PC-3 (cell line): ENCODE measurements at regions not wholly inside any gene's neighbourhood (a gene's known extent, or its start where the extent isn't known, plus 50 kb on each side); places are given as distances from the start of the nearest gene placed in this dataset.

Experiments
- CTCF ChIP-seq: fragments of 300-600 bp; sonication (generic); conservative IDR thresholded peaks from 2 replicates; pipeline ENCODE4 v1.5.1; 2017; ENCODE audit warnings: antibody characterized with exemption, low read depth, mild to moderate bottlenecking, low read length
- EZH2 ChIP-seq: fragments of 300-600 bp; sonication (generic); IDR thresholded peaks from one replicate; pipeline ENCODE4 v1.6.1; 2017; ENCODE audit warnings: antibody characterized with exemption, mild to moderate bottlenecking, low read length; ENCODE audit not compliant: unreplicated experiment
- EZH2phosphoT487 ChIP-seq: fragments of 300-600 bp; sonication (generic); IDR thresholded peaks from 2 replicates; pipeline ENCODE4 v1.6.1; 2018; ENCODE audit warnings: mild to moderate bottlenecking, antibody characterized with exemption, low read length, borderline replicate concordance

- no peak for TF ChIP-seq CTCF
- TF ChIP-seq EZH2: no peak
- TF ChIP-seq EZH2phosphoT487: no peak
These were observed 206.4 kb upstream of the EGFLAM start for GRCh38 chr5:38051711-38052511.
